Stimulated activated CD8-positive, alpha-beta memory T cell treated with anti-CD3 and anti-CD28 coated beads, Interleukin-4, amount 100 ng/mL, for 4 hours (primary cell): ENCODE measurements at regions not wholly inside any gene's neighbourhood (a gene's known extent, or its start where the extent isn't known, plus 50 kb on each side); places are given as distances from the start of the nearest gene placed in this dataset.

Experiments used
- DNase-seq, 2 donors: peaks; one replicate each; pipeline ENCODE4 v3.0.0-alpha.2; 2020; ENCODE audit warnings: low read depth in 2 of 2, low spot score in 1 of 2

DNA sequence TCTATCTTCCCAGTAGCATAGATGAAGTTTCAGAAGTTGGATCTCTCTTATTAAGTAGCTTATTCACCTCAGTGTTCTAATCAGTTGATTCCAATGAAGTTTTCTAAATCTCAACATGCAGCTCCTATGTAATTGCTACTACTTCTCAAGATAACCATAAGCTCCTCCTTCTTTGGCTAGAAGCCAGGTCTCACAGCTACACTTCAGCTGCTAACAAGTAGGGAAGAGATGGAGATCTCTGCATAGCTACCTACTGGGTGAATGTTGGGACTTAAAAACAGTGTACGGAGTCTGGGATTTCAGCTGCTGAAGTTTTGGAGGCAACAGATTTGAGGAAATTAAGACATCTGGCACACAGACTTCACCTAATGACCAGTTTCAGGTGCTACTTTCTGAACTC is 661.0 kb downstream of the SLITRK1 start:
- DNase-seq = no peak

DNA sequence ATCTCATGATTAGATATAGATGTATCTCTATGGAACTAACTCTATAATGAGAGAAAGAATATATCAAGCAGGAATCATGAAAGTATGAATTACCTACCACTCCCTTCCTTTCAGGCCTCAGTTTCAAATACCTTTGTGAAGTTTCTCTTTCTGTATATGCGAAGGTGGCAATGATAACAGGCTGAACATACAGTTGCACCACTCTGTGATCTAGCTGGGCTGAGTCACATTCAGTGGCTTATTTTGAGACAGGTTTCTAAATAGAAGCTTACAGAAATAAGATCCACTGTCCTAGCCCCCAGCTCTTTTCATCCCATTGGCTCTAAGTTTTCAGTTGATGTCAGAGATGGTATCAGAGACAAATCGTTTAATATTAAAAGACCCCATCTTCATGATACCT is 662.0 kb downstream of the SLITRK1 start:
- no peak for DNase-seq

- no peak for DNase-seq
These were observed 662.4 kb downstream of the SLITRK1 start for GRCh38 chr13:83219832-83220231.

DNA sequence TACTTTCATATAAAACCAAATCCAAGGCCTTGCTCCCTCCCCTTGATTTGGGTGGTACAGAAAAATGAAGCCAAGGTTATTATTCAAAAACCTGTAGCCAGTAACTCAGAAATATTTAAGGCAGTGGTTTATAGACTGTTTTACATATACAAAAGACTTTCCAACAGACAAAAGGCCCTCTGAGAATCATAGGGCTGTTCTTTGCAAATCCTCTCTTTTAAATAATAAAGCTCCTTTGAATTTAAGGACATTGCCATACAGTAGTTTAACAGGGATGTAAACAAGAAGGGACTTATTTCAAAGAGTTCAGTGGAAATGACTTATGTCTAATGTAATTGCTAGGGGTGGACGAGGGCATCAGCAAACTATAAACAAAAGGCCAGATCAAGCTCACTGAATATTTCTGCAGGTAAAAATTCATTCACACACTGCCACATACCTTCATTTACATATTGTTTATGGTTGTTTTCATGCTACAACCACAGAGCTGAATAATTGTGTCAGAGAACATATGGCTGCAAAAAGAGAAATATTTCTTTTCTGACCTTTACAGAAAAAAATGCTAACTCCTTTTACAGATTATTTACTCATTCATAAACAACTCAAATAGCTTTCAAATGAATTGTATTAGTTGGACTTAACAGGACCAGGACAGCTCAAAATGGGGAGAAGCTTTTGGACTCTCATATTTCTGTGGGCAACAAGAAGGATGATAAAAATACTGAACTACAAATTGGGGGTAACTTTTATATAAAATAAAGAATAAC is 665.6 kb downstream of the SLITRK1 start:
- no peak for DNase-seq

- DNase-seq = no peak
These were observed 666.6 kb downstream of the SLITRK1 start for GRCh38 chr13:83215627-83216026.

DNA sequence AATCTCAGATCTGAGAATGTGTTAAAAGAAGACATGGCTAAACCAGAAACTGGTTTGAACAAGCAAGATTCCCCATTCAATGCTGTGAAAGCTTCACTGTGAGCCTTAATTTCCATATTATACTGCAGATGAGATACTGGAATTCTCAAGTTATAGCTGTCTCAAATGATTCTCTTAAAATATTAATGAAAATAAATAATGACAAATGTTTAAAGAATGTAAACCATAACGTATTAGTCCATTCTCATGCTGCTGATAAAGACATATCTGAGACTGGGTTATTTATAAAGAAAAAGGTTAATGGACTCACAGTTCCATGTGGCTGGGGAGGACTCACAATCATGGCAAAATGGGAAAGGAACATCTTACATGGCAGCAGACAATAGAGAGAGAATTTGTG is 667.8 kb downstream of the SLITRK1 start:
- no peak for DNase-seq

DNA sequence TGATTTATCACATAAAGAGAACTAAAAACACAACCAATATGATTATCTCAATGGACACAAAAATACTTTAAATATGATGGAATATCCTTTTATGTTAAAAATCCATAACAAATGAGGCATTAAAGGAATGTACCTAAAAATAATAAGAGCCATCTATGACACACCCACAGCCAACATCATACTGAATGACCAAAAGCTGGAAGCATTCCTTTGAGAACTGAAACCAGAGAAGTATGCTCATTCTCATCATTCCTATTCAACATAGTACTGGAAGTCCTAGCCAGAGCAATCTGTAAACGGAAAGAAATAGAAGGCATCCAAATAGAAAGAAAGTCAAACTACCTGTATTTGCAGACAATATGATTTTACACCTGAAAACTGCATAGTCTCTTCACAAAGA is 671.0 kb downstream of the SLITRK1 start:
- no peak for DNase-seq

DNA sequence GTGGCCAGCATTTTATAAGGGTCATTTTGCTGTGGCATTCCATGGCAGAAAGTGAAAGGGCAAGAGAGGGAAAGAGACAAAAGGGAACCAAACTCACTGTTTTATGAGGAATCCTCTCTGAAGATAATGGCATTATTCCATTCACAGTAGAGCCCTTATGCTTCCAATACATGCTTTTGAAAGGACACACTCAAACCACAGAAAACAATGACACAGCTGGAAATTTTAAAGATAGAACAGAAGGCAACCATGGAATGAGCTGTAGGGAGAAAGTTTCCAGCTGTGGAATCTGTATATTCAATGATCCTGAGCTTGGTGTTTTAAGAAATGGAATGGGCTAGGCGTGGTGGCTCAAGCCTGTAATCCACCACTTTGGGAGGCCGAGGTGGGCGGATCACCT is 677.4 kb downstream of the SLITRK1 start:
- no peak for DNase-seq

DNA sequence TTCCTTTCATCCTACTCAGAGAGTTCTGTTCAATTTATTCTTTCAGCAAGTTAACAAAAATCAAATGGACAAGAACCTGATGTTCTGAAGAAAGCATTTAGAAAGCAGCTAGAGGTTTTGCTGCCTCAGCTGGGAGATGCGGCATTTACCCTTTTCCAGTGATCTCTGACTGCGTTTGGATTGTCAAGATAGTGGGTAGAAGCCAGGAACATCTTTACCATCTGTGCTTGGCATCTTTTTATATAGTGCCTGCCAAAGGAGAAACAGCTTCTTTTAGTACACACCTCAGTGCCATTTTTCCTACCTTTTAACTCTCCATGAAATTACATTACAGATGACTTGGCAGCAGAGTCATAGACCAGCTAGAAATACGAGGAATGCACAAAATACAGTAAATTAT is 680.8 kb downstream of the SLITRK1 start:
- DNase-seq = no peak

DNA sequence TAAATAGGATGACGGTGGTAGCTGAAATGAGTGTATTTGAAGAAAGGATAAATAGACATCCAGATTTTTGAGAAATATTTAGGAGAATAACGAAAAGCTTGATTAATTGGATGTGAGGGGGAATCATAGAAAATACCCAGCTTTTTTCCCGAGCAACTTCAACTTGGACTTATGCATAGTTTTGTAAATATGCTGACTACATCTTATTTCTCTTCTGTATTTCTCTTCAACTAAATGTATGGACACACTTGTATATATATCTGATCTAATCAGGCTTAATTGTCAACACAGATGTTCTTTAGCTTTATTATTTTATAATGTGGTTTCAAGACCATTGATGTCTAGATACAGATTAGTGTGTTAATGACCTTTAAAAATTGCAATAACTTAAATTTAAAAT is 685.0 kb downstream of the SLITRK1 start:
- no peak for DNase-seq

DNA sequence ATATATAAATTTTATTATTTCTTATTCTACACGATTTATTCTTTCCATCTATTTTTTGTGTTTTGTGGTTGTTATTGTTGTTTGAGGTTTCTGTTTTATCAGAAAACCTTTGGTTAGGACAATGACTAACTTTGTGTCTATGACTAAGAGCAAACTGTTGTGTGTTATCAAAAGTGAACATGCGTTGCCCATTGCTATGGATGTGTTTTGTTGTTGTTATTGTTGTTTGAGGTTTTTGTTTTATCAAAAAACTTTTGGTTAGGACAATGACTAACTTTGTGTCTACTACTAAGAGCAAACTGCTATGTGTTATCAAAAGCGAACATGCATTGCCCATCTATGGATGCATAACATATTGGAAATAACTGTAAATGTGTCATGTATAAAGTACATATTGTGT is 692.3 kb downstream of the SLITRK1 start:
- DNase-seq = no peak

GRCh38 chr13:83184819-83185218 is 697.5 kb downstream of the SLITRK1 start:
- DNase-seq = no peak

GRCh38 chr13:83184150-83184475 is 698.2 kb downstream of the SLITRK1 start:
- DNase-seq = no peak

- DNase-seq = no peak
These were observed 698.7 kb downstream of the SLITRK1 start for GRCh38 chr13:83183439-83184149.

GRCh38 chr13:83182845-83183244 is 699.4 kb downstream of the SLITRK1 start:
- DNase-seq = no peak

GRCh38 chr13:83178008-83178407 is 704.3 kb downstream of the SLITRK1 start:
- no peak for DNase-seq

DNA sequence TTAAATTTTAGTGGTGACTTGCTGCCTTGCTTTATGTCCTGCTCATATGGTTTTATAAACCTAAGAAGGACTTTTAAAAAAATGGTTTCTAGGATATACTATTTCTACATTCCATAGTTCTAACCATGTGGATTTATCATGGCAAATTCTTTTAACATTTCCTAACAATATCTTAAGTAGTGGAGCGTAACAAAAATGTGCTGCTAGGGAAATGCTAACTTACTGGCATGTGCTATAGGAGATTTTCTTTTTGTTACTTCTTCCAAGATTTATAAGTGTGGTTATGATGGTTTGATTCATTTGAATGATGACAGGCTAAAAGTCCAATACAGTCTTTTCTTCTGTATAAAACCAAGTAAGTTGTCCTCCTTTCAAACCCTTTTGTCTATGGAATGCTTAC is 713.7 kb downstream of the SLITRK1 start:
- DNase-seq = no peak

- no peak for DNase-seq
These were observed 715.1 kb downstream of the SLITRK1 start for GRCh38 chr13:83167203-83167602.

- DNase-seq = no peak
These were observed 715.7 kb downstream of the SLITRK1 start for GRCh38 chr13:83166550-83166949.

DNA sequence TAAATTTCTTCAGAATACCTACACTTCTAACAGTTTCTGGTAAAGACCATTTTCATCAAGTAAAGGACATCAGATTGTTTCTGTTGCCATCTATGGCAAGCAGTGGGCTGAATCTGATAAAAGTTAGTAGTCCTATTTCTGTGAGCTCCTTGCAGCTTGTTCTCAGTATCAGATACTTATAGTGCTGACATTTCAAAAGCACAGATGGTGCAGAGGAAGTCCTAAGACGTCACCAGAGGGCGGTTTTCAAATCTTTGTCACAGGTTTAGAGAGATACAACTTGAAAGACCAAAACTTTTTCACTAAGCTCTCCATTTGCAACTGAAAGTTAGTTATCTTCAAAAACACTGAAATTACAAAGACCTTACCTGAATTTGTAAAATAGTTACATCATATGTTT is 719.8 kb downstream of the SLITRK1 start:
- DNase-seq = no peak

DNA sequence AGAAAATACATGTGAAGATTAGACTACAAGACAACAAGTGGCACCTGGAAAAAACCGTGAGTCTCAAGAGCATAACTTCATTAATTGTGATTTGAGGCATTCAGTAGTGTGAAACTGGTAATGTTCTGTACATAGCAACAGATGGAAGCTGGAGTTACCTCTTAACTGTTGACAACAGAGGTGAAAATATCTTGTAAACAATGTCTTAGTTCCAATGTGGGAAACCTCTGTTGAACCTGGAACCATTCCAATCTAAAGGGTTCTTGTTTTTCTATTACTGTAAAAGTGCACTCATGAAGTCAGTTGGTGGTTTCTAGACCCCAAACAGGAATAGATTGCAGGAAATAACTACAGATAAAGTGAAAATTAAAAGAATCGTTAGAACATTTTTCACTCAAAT is 728.4 kb downstream of the SLITRK1 start:
- DNase-seq = no peak

- no peak for DNase-seq
These were observed 731.0 kb downstream of the SLITRK1 start for GRCh38 chr13:83151308-83151660.
